H9 (cell line): ENCODE measurements at regions not wholly inside any gene's neighbourhood (a gene's known extent, or its start where the extent isn't known, plus 50 kb on each side); places are given as distances from the start of the nearest gene placed in this dataset.

ENCODE experiments used
- DNase-seq: peaks from one replicate; pipeline ENCODE4 v3.0.0-alpha.2; 2017
- H2AFZ ChIP-seq: one replicate; pipeline ENCODE4 v1.6.1; 2013; ENCODE audit warnings: mild to moderate bottlenecking, low read length, control low read depth, moderate library complexity
- H2AK5ac ChIP-seq: 2 replicates; pipeline ENCODE4 v1.6.1; 2013; ENCODE audit warnings: low read length, control low read depth, mixed read lengths; ENCODE audit not compliant: insufficient read length
- H2BK120ac ChIP-seq: one replicate; pipeline ENCODE4 v1.6.1; 2013; ENCODE audit warnings: low read depth, mild to moderate bottlenecking, low read length, control low read depth, inconsistent platforms; ENCODE audit not compliant: poor library complexity, severe bottlenecking
- H2BK12ac ChIP-seq: 2 replicates; pipeline ENCODE4 v1.6.1; 2013; ENCODE audit warnings: low read length, control low read depth, mixed read lengths, low read depth; ENCODE audit not compliant: insufficient read length
- H2BK15ac ChIP-seq: 2 replicates; pipeline ENCODE4 v1.6.1; 2013; ENCODE audit warnings: low read depth, low read length, control low read depth
- H2BK20ac ChIP-seq: one replicate; pipeline ENCODE4 v1.6.1; 2013; ENCODE audit warnings: low read depth, mild to moderate bottlenecking, low read length, control low read depth, inconsistent platforms; ENCODE audit not compliant: poor library complexity, severe bottlenecking
- H2BK5ac ChIP-seq: 2 replicates; pipeline ENCODE4 v1.6.1; 2013; ENCODE audit warnings: low read length, control low read depth, mixed read lengths; ENCODE audit not compliant: insufficient read length
- H3K14ac ChIP-seq: 2 replicates; pipeline ENCODE4 v1.6.1; 2013; ENCODE audit warnings: low read length, control low read depth; ENCODE audit not compliant: insufficient read depth
- H3K18ac ChIP-seq: 2 replicates; pipeline ENCODE4 v1.6.1; 2013; ENCODE audit warnings: low read depth, mild to moderate bottlenecking, mixed read lengths, low read length, control low read depth; ENCODE audit not compliant: insufficient read length
- H3K23ac ChIP-seq: 2 replicates; pipeline ENCODE4 v1.6.1; 2013; ENCODE audit warnings: low read length, control low read depth, mixed read lengths, low read depth; ENCODE audit not compliant: insufficient read length
- H3K23me2 ChIP-seq: 2 replicates; pipeline ENCODE4 v1.6.1; 2013; ENCODE audit warnings: low read depth, mild to moderate bottlenecking, mixed read lengths, low read length, control low read depth; ENCODE audit not compliant: insufficient read length, poor library complexity, severe bottlenecking
- H3K27ac ChIP-seq: 2 replicates; pipeline ENCODE4 v1.5.1; 2013; ENCODE audit warnings: low read length, control low read depth, mixed read lengths, low read depth; ENCODE audit not compliant: insufficient read length
- H3K27me3 ChIP-seq: 2 replicates; pipeline ENCODE4 v1.6.1; 2013; ENCODE audit warnings: low read length, control low read depth, inconsistent platforms; ENCODE audit not compliant: insufficient read depth
- H3K4ac ChIP-seq: 2 replicates; pipeline ENCODE4 v1.6.1; 2013; ENCODE audit warnings: low read depth, mild to moderate bottlenecking, control low read depth, inconsistent platforms, low read length, moderate library complexity
- H3K4me1 ChIP-seq: 2 replicates; pipeline ENCODE4 v1.6.1; 2013; ENCODE audit warnings: low read length, control low read depth, inconsistent platforms; ENCODE audit not compliant: insufficient read depth
- H3K4me2 ChIP-seq: 2 replicates; pipeline ENCODE4 v1.6.1; 2013; ENCODE audit warnings: low read length, control low read depth, mixed read lengths; ENCODE audit not compliant: insufficient read length, insufficient read depth
- H3K56ac ChIP-seq: 2 replicates; pipeline ENCODE4 v1.6.1; 2013; ENCODE audit warnings: low read depth, mild to moderate bottlenecking, mixed read lengths, low read length, control low read depth; ENCODE audit not compliant: insufficient read length
- H3K79me1 ChIP-seq: 2 replicates; pipeline ENCODE4 v1.6.1; 2013; ENCODE audit warnings: low read depth, mild to moderate bottlenecking, moderate library complexity, low read length, control low read depth, inconsistent platforms; ENCODE audit not compliant: insufficient read depth, poor library complexity, severe bottlenecking
- H3K79me2 ChIP-seq: 2 replicates; pipeline ENCODE4 v1.6.1; 2013; ENCODE audit warnings: low read length, control low read depth, inconsistent platforms; ENCODE audit not compliant: insufficient read depth
- H3K9ac ChIP-seq: 2 replicates; pipeline ENCODE4 v1.6.1; 2013; ENCODE audit warnings: low read length, control low read depth, mixed read lengths; ENCODE audit not compliant: insufficient read length; ENCODE audit errors: extremely low read depth
- H3K9me3 ChIP-seq: one replicate; pipeline ENCODE4 v1.6.1; 2013; ENCODE audit warnings: low read depth, low read length, inconsistent platforms; ENCODE audit not compliant: control insufficient read depth
- H3T11ph ChIP-seq: one replicate; pipeline ENCODE4 v1.6.1; 2013; ENCODE audit warnings: mild to moderate bottlenecking, low read length, control low read depth, inconsistent platforms
- H4K20me1 ChIP-seq: one replicate; pipeline ENCODE4 v1.6.1; 2013; ENCODE audit not compliant: control insufficient read depth, insufficient read length, insufficient read depth
- H4K5ac ChIP-seq: 2 replicates; pipeline ENCODE4 v1.6.1; 2013; ENCODE audit warnings: low read depth, mild to moderate bottlenecking, mixed read lengths, low read length, control low read depth; ENCODE audit not compliant: insufficient read length
- H4K8ac ChIP-seq: replicated peaks from 2 replicates; pipeline ENCODE4 v1.6.1; 2013; ENCODE audit warnings: low read length, control low read depth, mixed read lengths, low read depth; ENCODE audit not compliant: insufficient read length
- H4K91ac ChIP-seq: 2 replicates; pipeline ENCODE4 v1.6.1; 2013; ENCODE audit warnings: low read depth, mild to moderate bottlenecking, moderate library complexity, mixed read lengths, low read length, control low read depth; ENCODE audit not compliant: insufficient read length
- H3K27ac Mint-ChIP-seq, 3 experiments: 2 replicates in 2 of 3; 3 replicates in 1 of 3; pipeline ENCODE4 v1.8.0; 2020 to 2021; ENCODE audit warnings: mixed read lengths in 3 of 3, mild to moderate bottlenecking in 1 of 3, moderate library complexity in 1 of 3
- H3K27me3 Mint-ChIP-seq: 2 replicates; pipeline ENCODE4 v1.8.0; 2021; ENCODE audit warnings: low read depth, mild to moderate bottlenecking, moderate library complexity, mixed read lengths
- H3K36me3 Mint-ChIP-seq, 3 experiments: 2 replicates in 2 of 3; 3 replicates in 1 of 3; pipeline ENCODE4 v1.8.0; 2020 to 2021; ENCODE audit warnings: low read depth in 3 of 3, mixed read lengths in 3 of 3; ENCODE audit not compliant: insufficient read depth in 1 of 3
- H3K4me1 Mint-ChIP-seq, 2 experiments: 2 replicates each; pipeline ENCODE4 v1.8.0; 2020; ENCODE audit warnings: mixed read lengths in 2 of 2
- H3K4me3 Mint-ChIP-seq, 2 experiments: 2 replicates in 1 of 2; 3 replicates in 1 of 2; pipeline ENCODE4 v1.8.0; 2020 to 2021; ENCODE audit warnings: mild to moderate bottlenecking in 2 of 2, mixed read lengths in 2 of 2, moderate library complexity in 1 of 2
- H3K9me3 Mint-ChIP-seq, 2 experiments: 2 replicates in 1 of 2; 3 replicates in 1 of 2; pipeline ENCODE4 v1.8.0; 2020; ENCODE audit warnings: mild to moderate bottlenecking in 2 of 2, mixed read lengths in 2 of 2, moderate library complexity in 1 of 2
- CTCF ChIP-seq: fragments of 200-600 bp; sonication (generic); conservative IDR thresholded peaks from 3 replicates; pipeline ENCODE4 v1.8.0; 2021; ENCODE audit warnings: antibody characterized with exemption, mild to moderate bottlenecking
- WGBS: extraction: QIAGEN DNeasy Blood & Tissue Kit; methylation state at CpG from one replicate; pipeline ENCODE4 v1.1.7; 2013; ENCODE audit warnings: missing lambda C conversion rate, low lambda C conversion rate, mixed read lengths; ENCODE audit not compliant: insufficient read length; ENCODE audit errors: extremely low coverage; 5-methylcytosine and 5-hydroxymethylcytosine counted together

GRCh38 chrX:113408843-113409242, 568.2 kb upstream of the AMOT start:
- H3K23me2 ChIP-seq = no peaks in the 10 kb centered on the region
- peaks cover 13 to 38% (median 24%) of the 10 kb centered on the region in 3 experiments for H3K36me3 Mint-ChIP-seq
- no peak overlapping the region for H3K56ac ChIP-seq
- no peaks in the 10 kb centered on the region for H3K27me3 ChIP-seq
- no peak overlapping the region for H3T11ph ChIP-seq
- H3K9ac ChIP-seq = no peak overlapping the region
- no peak overlapping the region for H4K91ac ChIP-seq
- peaks cover 12 to 32% of the 10 kb centered on the region in 2 experiments; a peak in 4 of 5 replicates for H3K9me3 Mint-ChIP-seq
- no peaks in the 10 kb centered on the region for H3K4me1 ChIP-seq
- H4K5ac ChIP-seq = no peak overlapping the region
- H3K14ac ChIP-seq = no peak overlapping the region
- no peak overlapping the region for H2BK5ac ChIP-seq
- H3K4ac ChIP-seq = no peak overlapping the region
- no peaks in the 10 kb centered on the region for H3K79me2 ChIP-seq
- no peak overlapping the region for H3K27ac ChIP-seq
- TF ChIP-seq CTCF = no peak
- no peaks in the 10 kb centered on the region for H3K27me3 Mint-ChIP-seq
- H2BK12ac ChIP-seq = no peak overlapping the region
- no peak overlapping the region for H3K18ac ChIP-seq
- no peak overlapping the region for H3K4me3 Mint-ChIP-seq
- H4K20me1 ChIP-seq = no peaks in the 10 kb centered on the region
- H2BK120ac ChIP-seq = no peak overlapping the region
- H2BK15ac ChIP-seq = no peak overlapping the region
- WGBS = no CpG with 5 or more reads among the region's 3 CpGs
- H3K4me1 Mint-ChIP-seq = no peaks in the 10 kb centered on the region
- no peak overlapping the region for H2BK20ac ChIP-seq
- no peak for DNase-seq
- H4K8ac ChIP-seq = no peak overlapping the region
- no peak overlapping the region for H3K23ac ChIP-seq
- H3K79me1 ChIP-seq = no peaks in the 10 kb centered on the region
- H3K4me2 ChIP-seq = no peak overlapping the region
- peaks cover 6% of the 10 kb centered on the region for H3K9me3 ChIP-seq
- no peak overlapping the region for H3K27ac Mint-ChIP-seq
- no peak overlapping the region for H2AK5ac ChIP-seq
- H2AFZ ChIP-seq = no peak overlapping the region
